B cell (primary cell): ENCODE measurements at regions not wholly inside any gene's neighbourhood (a gene's known extent, or its start where the extent isn't known, plus 50 kb on each side); places are given as distances from the start of the nearest gene placed in this dataset.

Source experiments
- ATAC-seq: fragments of 200-7000 bp; cut with Tn5 transposase; one replicate; pipeline ENCODE4 v1.10.0; 2021; ENCODE audit warnings: low read depth, mild to moderate bottlenecking, moderate number of reproducible peaks, moderate library complexity
- CTCF ChIA-PET: fragments of 350-600 bp; sonication (Branson Sonifier 250); formaldehyde crosslinking; loops from one replicate; lab custom pipeline; 2021; ENCODE audit warnings: antibody characterized with exemption, inconsistent platforms; lab: Charles Lee
- POLR2A ChIA-PET: fragments of 350-600 bp; sonication (Branson Sonifier 250); formaldehyde crosslinking; loops from one replicate; lab custom pipeline; 2021; ENCODE audit warnings: antibody characterized with exemption; lab: Charles Lee
- DNase-seq: peaks from one replicate; pipeline ENCODE4 v3.0.0; 2013
- H2AFZ ChIP-seq: 2 replicates; pipeline ENCODE4 v1.6.1; 2012; ENCODE audit warnings: mild to moderate bottlenecking, low read depth, low read length; ENCODE audit not compliant: insufficient read depth, poor library complexity, severe bottlenecking
- H3K27ac ChIP-seq, 2 donors: 1 replicate in 1 of 2; 2 replicates in 1 of 2; pipeline ENCODE4 v1.5.1; 2012 to 2013; ENCODE audit warnings: low read length in 2 of 2, mild to moderate bottlenecking in 2 of 2, moderate library complexity in 1 of 2
- H3K27me3 ChIP-seq, 4 experiments: fragments of 200-600 bp in 1 of 4; sonication (generic) in 1 of 4; replicated peaks in 1 of 4; 1 replicate in 2 of 4; 2 replicates in 2 of 4; pipeline versions ENCODE4 v1.6.1 to v1.7.0; 2013 to 2016; ENCODE audit warnings: low read length in 3 of 4, mild to moderate bottlenecking in 2 of 4, mixed read lengths in 1 of 4, moderate library complexity in 1 of 4; ENCODE audit not compliant: insufficient read depth in 4 of 4, control insufficient read depth in 3 of 4; ENCODE audit errors: control extremely low read depth in 1 of 4
- H3K36me3 ChIP-seq, 2 experiments: replicated peaks in 1 of 2; 1 replicate in 1 of 2; 2 replicates in 1 of 2; pipeline versions ENCODE4 v1.6.1 to v1.7.1; 2013; ENCODE audit warnings: low read length in 1 of 2; ENCODE audit not compliant: insufficient read depth in 2 of 2, control insufficient read depth in 1 of 2; ENCODE audit errors: control extremely low read depth in 1 of 2, extremely low read depth in 1 of 2
- H3K4me1 ChIP-seq, 2 donors: fragments of 200-600 bp in 1 of 2; sonication (generic) in 1 of 2; 1 replicate in 1 of 2; 2 replicates in 1 of 2; pipeline versions ENCODE4 v1.5.1 to v1.6.1; 2013 to 2017; ENCODE audit warnings: low read length in 2 of 2; ENCODE audit not compliant: control insufficient read depth in 2 of 2, insufficient read depth in 2 of 2
- H3K4me2 ChIP-seq: replicated peaks from 2 replicates; pipeline ENCODE3; 2012; ENCODE audit warnings: mild to moderate bottlenecking, low read depth, low read length; ENCODE audit not compliant: poor library complexity, severe bottlenecking
- H3K4me3 ChIP-seq, 5 experiments: fragments of 200-600 bp in 1 of 5; sonication (generic) in 1 of 5; 1 replicate in 3 of 5; 2 replicates in 2 of 5; pipeline versions ENCODE4 v1.5.1 to v1.7.0; 2011 to 2016; ENCODE audit warnings: low read length in 4 of 5, mild to moderate bottlenecking in 4 of 5, low read depth in 2 of 5, control low read depth in 1 of 5, moderate library complexity in 1 of 5; ENCODE audit not compliant: insufficient read depth in 1 of 5; ENCODE audit errors: control extremely low read depth in 1 of 5, extremely low read depth in 1 of 5
- H3K79me2 ChIP-seq: fragments of 200-600 bp; sonication (generic); one replicate; pipeline ENCODE4 v1.6.0; 2016; ENCODE audit warnings: low read length; ENCODE audit not compliant: control insufficient read depth, insufficient read depth
- H3K9ac ChIP-seq: fragments of 200-600 bp; sonication (generic); 2 replicates; pipeline ENCODE4 v1.6.1; 2017; ENCODE audit warnings: mild to moderate bottlenecking, low read length, moderate library complexity
- H3K9me3 ChIP-seq, 3 donors: one replicate each; pipeline versions ENCODE4 v1.6.1 to v1.7.1; 2013; ENCODE audit warnings: low read length in 2 of 3; ENCODE audit not compliant: control insufficient read depth in 2 of 3, insufficient read depth in 1 of 3; ENCODE audit errors: control extremely low read depth in 1 of 3
- H4K20me1 ChIP-seq: 2 replicates; pipeline ENCODE4 v1.6.0; 2012; ENCODE audit warnings: mild to moderate bottlenecking, low read length; ENCODE audit not compliant: insufficient read depth, control insufficient read depth, poor library complexity, severe bottlenecking
- H3K27ac Mint-ChIP-seq: one replicate; pipeline ENCODE4 v1.8.0; 2021; ENCODE audit warnings: mixed read lengths
- H3K27me3 Mint-ChIP-seq: one replicate; pipeline ENCODE4 v1.8.0; 2021; ENCODE audit warnings: mixed read lengths
- H3K4me1 Mint-ChIP-seq: one replicate; pipeline ENCODE4 v1.8.0; 2021; ENCODE audit warnings: mixed read lengths
- H3K4me3 Mint-ChIP-seq: one replicate; pipeline ENCODE4 v1.8.0; 2021; ENCODE audit warnings: mixed read lengths
- H3K9me3 Mint-ChIP-seq: one replicate; pipeline ENCODE4 v1.8.0; 2022; ENCODE audit warnings: mixed read lengths; ENCODE audit not compliant: insufficient read depth
- CTCF ChIP-seq: fragments of 200-600 bp; IDR thresholded peaks from one replicate; pipeline ENCODE4 v1.8.0; 2022; ENCODE audit warnings: antibody characterized with exemption, mild to moderate bottlenecking
- EZH2 ChIP-seq: IDR thresholded peaks from 2 replicates; pipeline ENCODE4 v1.6.1; 2012; ENCODE audit warnings: borderline replicate concordance, low read depth, mild to moderate bottlenecking, moderate library complexity, low read length; ENCODE audit not compliant: insufficient read depth, poor library complexity, severe bottlenecking
- WGBS: methylation state at CpG from one replicate; pipeline ENCODE4 v1.1.5; 2013; ENCODE audit warnings: missing lambda C conversion rate; ENCODE audit not compliant: insufficient coverage; 5-methylcytosine and 5-hydroxymethylcytosine counted together
- intact Hi-C: fragments of 100-400 bp; cut with micrococcal nuclease; formaldehyde crosslinking; loops from one replicate; pipeline ENCODE4 v1.10.0; 2022

- POLR2A ChIA-PET, result no interaction called here
- H2AFZ ChIP-seq, result no peak overlapping the region
- peaks cover 11% of the 10 kb centered on the region for H3K27me3 Mint-ChIP-seq
- no peak overlapping the region for H3K4me3 Mint-ChIP-seq
- peaks cover 3 to 7% (median 5%) of the 10 kb centered on the region in 3 donors for H3K9me3 ChIP-seq
- H3K4me2 ChIP-seq, result no peak overlapping the region
- WGBS, result no CpG with 5 or more reads among the region's 1 CpG
- H3K27ac ChIP-seq, result no peak overlapping the region
- no peaks in the 10 kb centered on the region for H3K36me3 ChIP-seq
- no peaks in the 10 kb centered on the region for H4K20me1 ChIP-seq
- intact Hi-C loops, result loop anchor here (10.0 kb wide), 2 partner anchors 86 to 156 kb away; partner anchors contain the start of gene TMEM244
- H3K27me3 ChIP-seq, result no peaks in the 10 kb centered on the region
- no peak overlapping the region for H3K27ac Mint-ChIP-seq
- H3K4me1 ChIP-seq, result no peaks in the 10 kb centered on the region
- TF ChIP-seq EZH2 (no peak), CTCF (no peak)
- no peak for ATAC-seq
- H3K9ac ChIP-seq, result no peak overlapping the region
- DNase-seq, result no peak
- H3K4me1 Mint-ChIP-seq, result peaks cover 3% of the 10 kb centered on the region
- H3K79me2 ChIP-seq, result no peaks in the 10 kb centered on the region
- peaks cover 8% of the 10 kb centered on the region for H3K9me3 Mint-ChIP-seq
- CTCF ChIA-PET, result no interaction called here
- H3K4me3 ChIP-seq, result no peak overlapping the region
These were observed 68.8 kb upstream of the ARHGAP18 start for GRCh38 chr6:129778793-129779192.

GRCh38 chr6:129777371-129777770 lies 67.4 kb upstream of the ARHGAP18 start:
- Histone ChIP-seq H3K9me3 (peaks cover 3 to 7% (median 5%) of the 10 kb centered on the region in 3 donors), H2AFZ (no peak overlapping the region), H3K4me3 (no peak overlapping the region), H3K79me2 (no peaks in the 10 kb centered on the region), H3K27ac (no peak overlapping the region), H3K36me3 (no peaks in the 10 kb centered on the region), H3K4me2 (no peak overlapping the region), H4K20me1 (no peaks in the 10 kb centered on the region), H3K27me3 (no peaks in the 10 kb centered on the region), H3K9ac (no peak overlapping the region), H3K4me1 (no peaks in the 10 kb centered on the region)
- Mint-ChIP-seq H3K27ac (no peak overlapping the region), H3K27me3 (peaks cover 12% of the 10 kb centered on the region), H3K4me3 (no peak overlapping the region), H3K9me3 (peaks cover 8% of the 10 kb centered on the region), H3K4me1 (peaks cover 3% of the 10 kb centered on the region)
- intact Hi-C loops, result loop anchor here (10.0 kb wide), 2 partner anchors 87 to 157 kb away; partner anchors contain the start of gene TMEM244
- no peak for TF ChIP-seq EZH2
- no peak for ATAC-seq
- DNase-seq, result no peak
- CTCF ChIA-PET, result no interaction called here
- POLR2A ChIA-PET, result no interaction called here
